Vagina (tissue), 2 donors: ENCODE measurements at regions not wholly inside any gene's neighbourhood (a gene's known extent, or its start where the extent isn't known, plus 50 kb on each side); places are given as distances from the start of the nearest gene placed in this dataset.

Source experiments
- DNase-seq, 2 donors: peaks; one replicate each; pipeline ENCODE4 v3.0.0-alpha.2; 2017; ENCODE audit errors: extremely low spot score in 2 of 2
- H3K27ac ChIP-seq: fragments of 200-600 bp; sonication (generic); one replicate; pipeline ENCODE4 v1.5.1; 2019
- H3K27me3 ChIP-seq: fragments of 200-600 bp; sonication (generic); one replicate; pipeline ENCODE4 v1.5.1; 2019
- H3K36me3 ChIP-seq, 2 donors: fragments of 200-600 bp; sonication (generic); one replicate each; pipeline ENCODE4 v1.5.1; 2017 to 2019
- H3K4me1 ChIP-seq: fragments of 200-600 bp; sonication (generic); one replicate; pipeline ENCODE4 v1.5.1; 2019
- H3K4me3 ChIP-seq, 2 donors: fragments of 200-600 bp; sonication (generic); 1 replicate in 1 of 2; 2 replicates in 1 of 2; pipeline ENCODE4 v1.5.1; 2016 to 2019
- H3K9me3 ChIP-seq: fragments of 200-600 bp; sonication (generic); one replicate; pipeline ENCODE4 v1.5.1; 2019
- POLR2A ChIP-seq, 2 donors: fragments of 450-650 bp; IDR thresholded peaks; one replicate each; pipeline ENCODE4 v1.6.1; 2017; ENCODE audit warnings: antibody characterized with exemption in 2 of 2, mild to moderate bottlenecking in 2 of 2, moderate library complexity in 2 of 2
- POLR2AphosphoS5 ChIP-seq, 2 donors: sonication (generic); formaldehyde crosslinking; IDR thresholded peaks; one replicate each; pipeline ENCODE4 v1.9.0; 2017; ENCODE audit warnings: antibody characterized with exemption in 2 of 2, mild to moderate bottlenecking in 2 of 2, low read depth in 1 of 2; ENCODE audit not compliant: insufficient read depth in 1 of 2
- intact Hi-C: fragments of 100-400 bp; cut with DNase I; formaldehyde crosslinking; loops from one replicate; pipeline ENCODE4 v1.15.1; 2023
- TF ChIP-seq, protein P1 (sequence below), 3 experiments: fragments of 450-650 bp in 2 of 3; fragments of 200-600 bp in 1 of 3; sonication (generic) in 1 of 3; IDR thresholded peaks; one replicate each; pipeline ENCODE4 v1.5.1; 2017 to 2019; ENCODE audit warnings: antibody characterized with exemption in 3 of 3, mild to moderate bottlenecking in 2 of 3, moderate library complexity in 2 of 3

GRCh38 chr3:90031121-90031520 lies 923.7 kb downstream of the EPHA3 start:
- Histone ChIP-seq H3K4me1 (no peaks in the 10 kb centered on the region), H3K36me3 (no peaks in the 10 kb centered on the region), H3K27me3 (no peaks in the 10 kb centered on the region), H3K4me3 (no peak overlapping the region), H3K9me3 (no peaks in the 10 kb centered on the region), H3K27ac (no peak overlapping the region)
- DNase-seq, result no peak
- no peak for TF ChIP-seq POLR2AphosphoS5 (IDR thresholded peaks at IDR 0.05; ENCODE audit: insufficient read depth in 1 of 2, low read depth in 1 of 2)
- TF ChIP-seq, protein P1, sequence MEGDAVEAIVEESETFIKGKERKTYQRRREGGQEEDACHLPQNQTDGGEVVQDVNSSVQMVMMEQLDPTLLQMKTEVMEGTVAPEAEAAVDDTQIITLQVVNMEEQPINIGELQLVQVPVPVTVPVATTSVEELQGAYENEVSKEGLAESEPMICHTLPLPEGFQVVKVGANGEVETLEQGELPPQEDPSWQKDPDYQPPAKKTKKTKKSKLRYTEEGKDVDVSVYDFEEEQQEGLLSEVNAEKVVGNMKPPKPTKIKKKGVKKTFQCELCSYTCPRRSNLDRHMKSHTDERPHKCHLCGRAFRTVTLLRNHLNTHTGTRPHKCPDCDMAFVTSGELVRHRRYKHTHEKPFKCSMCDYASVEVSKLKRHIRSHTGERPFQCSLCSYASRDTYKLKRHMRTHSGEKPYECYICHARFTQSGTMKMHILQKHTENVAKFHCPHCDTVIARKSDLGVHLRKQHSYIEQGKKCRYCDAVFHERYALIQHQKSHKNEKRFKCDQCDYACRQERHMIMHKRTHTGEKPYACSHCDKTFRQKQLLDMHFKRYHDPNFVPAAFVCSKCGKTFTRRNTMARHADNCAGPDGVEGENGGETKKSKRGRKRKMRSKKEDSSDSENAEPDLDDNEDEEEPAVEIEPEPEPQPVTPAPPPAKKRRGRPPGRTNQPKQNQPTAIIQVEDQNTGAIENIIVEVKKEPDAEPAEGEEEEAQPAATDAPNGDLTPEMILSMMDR (IDR thresholded peaks at IDR 0.05), result no peak
- intact Hi-C loops, result no loop called here

- TF ChIP-seq, protein P1 (IDR thresholded peaks at IDR 0.05), result no peak
- no peak for TF ChIP-seq POLR2AphosphoS5 (IDR thresholded peaks at IDR 0.05; ENCODE audit: insufficient read depth in 1 of 2, low read depth in 1 of 2)
- no peak for TF ChIP-seq POLR2A (IDR thresholded peaks at IDR 0.05)
- Histone ChIP-seq H3K27ac (no peak overlapping the region), H3K36me3 (no peaks in the 10 kb centered on the region), H3K27me3 (no peaks in the 10 kb centered on the region), H3K4me1 (no peaks in the 10 kb centered on the region), H3K4me3 (no peak overlapping the region), H3K9me3 (no peaks in the 10 kb centered on the region)
- intact Hi-C loops, result no loop called here
- DNase-seq, result no peak
These were observed 925.7 kb downstream of the EPHA3 start for GRCh38 chr3:90032980-90033641.

GRCh38 chr3:90034038-90034437 lies 926.6 kb downstream of the EPHA3 start:
- Histone ChIP-seq H3K36me3 (no peaks in the 10 kb centered on the region), H3K27ac (no peak overlapping the region), H3K27me3 (no peaks in the 10 kb centered on the region), H3K4me3 (no peak overlapping the region), H3K4me1 (no peaks in the 10 kb centered on the region), H3K9me3 (no peaks in the 10 kb centered on the region)
- DNase-seq, result no peak
- TF ChIP-seq POLR2A (IDR thresholded peaks at IDR 0.05), result no peak
- TF ChIP-seq, protein P1 (IDR thresholded peaks at IDR 0.05), result no peak
- TF ChIP-seq POLR2AphosphoS5 (IDR thresholded peaks at IDR 0.05; ENCODE audit: insufficient read depth in 1 of 2, low read depth in 1 of 2), result no peak
- intact Hi-C loops, result no loop called here

GRCh38 chr3:90035643-90036042 lies 928.2 kb downstream of the EPHA3 start:
- Histone ChIP-seq H3K36me3 (no peaks in the 10 kb centered on the region), H3K9me3 (no peaks in the 10 kb centered on the region), H3K27me3 (no peaks in the 10 kb centered on the region), H3K4me3 (no peak overlapping the region), H3K27ac (no peak overlapping the region), H3K4me1 (no peaks in the 10 kb centered on the region)
- intact Hi-C loops, result no loop called here
- TF ChIP-seq POLR2AphosphoS5 (IDR thresholded peaks at IDR 0.05; ENCODE audit: insufficient read depth in 1 of 2, low read depth in 1 of 2), result no peak
- TF ChIP-seq, protein P1 (IDR thresholded peaks at IDR 0.05), result no peak
- no peak for DNase-seq

GRCh38 chr3:90036939-90037469 lies 929.6 kb downstream of the EPHA3 start:
- no peak overlapping the region for H3K27ac ChIP-seq
- TF ChIP-seq, protein P1 (IDR thresholded peaks at IDR 0.05), result no peak
- no peak for TF ChIP-seq POLR2A (IDR thresholded peaks at IDR 0.05)
- TF ChIP-seq POLR2AphosphoS5 (IDR thresholded peaks at IDR 0.05; ENCODE audit: insufficient read depth in 1 of 2, low read depth in 1 of 2), result no peak
- no peaks in the 10 kb centered on the region for H3K36me3 ChIP-seq
- H3K9me3 ChIP-seq, result no peaks in the 10 kb centered on the region
- DNase-seq, result no peak
- H3K27me3 ChIP-seq, result no peaks in the 10 kb centered on the region
- no peaks in the 10 kb centered on the region for H3K4me1 ChIP-seq
- no peak overlapping the region for H3K4me3 ChIP-seq
- intact Hi-C loops, result no loop called here
